A549 (cell line): ENCODE measurements at regions not wholly inside any gene's neighbourhood (a gene's known extent, or its start where the extent isn't known, plus 50 kb on each side); places are given as distances from the start of the nearest gene placed in this dataset.

Experiments used
- CEBPB ChIP-seq, 2 experiments: fragments of >200 bp in 1 of 2; sonication (Bioruptor Twin) in 1 of 2; formaldehyde crosslinking in 1 of 2; IDR thresholded peaks; 2 replicates each; pipeline ENCODE4 v1.6.1; 2012 to 2016
- CHD2 ChIP-seq: fragments of 150-350 bp; IDR thresholded peaks from 2 replicates; pipeline ENCODE4 v1.6.1; 2014; ENCODE audit warnings: low read length; ENCODE audit not compliant: partially characterized antibody
- CTCF ChIP-seq: fragments of >200 bp; sonication (Bioruptor Twin); formaldehyde crosslinking; IDR thresholded peaks from 3 replicates; pipeline ENCODE4 v1.5.1; 2016
- KDM1A ChIP-seq: fragments of 200-600 bp; sonication (generic); IDR thresholded peaks from 2 replicates; pipeline ENCODE4 v1.6.1; 2016; ENCODE audit warnings: low read depth, mild to moderate bottlenecking
- MAX ChIP-seq: IDR thresholded peaks from 2 replicates; pipeline ENCODE4 v1.6.1; 2012
- POLR2A ChIP-seq: IDR thresholded peaks from 2 replicates; pipeline ENCODE4 v1.6.1; 2012; ENCODE audit warnings: mild to moderate bottlenecking, low read length
- RAD21 ChIP-seq, 2 experiments: fragments of >200 bp in 1 of 2; sonication (Bioruptor Twin) in 1 of 2; formaldehyde crosslinking in 1 of 2; IDR thresholded peaks in 1 of 2; conservative IDR thresholded peaks in 1 of 2; 2 replicates in 1 of 2; 3 replicates in 1 of 2; pipeline ENCODE4 v1.6.1; 2012 to 2018; ENCODE audit warnings: inconsistent platforms in 1 of 2
- REST ChIP-seq: fragments of 200-600 bp; sonication (generic); IDR thresholded peaks from 2 replicates; pipeline ENCODE4 v1.6.1; 2016; ENCODE audit warnings: antibody characterized with exemption, mild to moderate bottlenecking, moderate library complexity
- SMC3 ChIP-seq: fragments of >200 bp; sonication (Bioruptor Twin); formaldehyde crosslinking; IDR thresholded peaks from 3 replicates; pipeline ENCODE4 v1.6.1; 2018; ENCODE audit warnings: inconsistent platforms
- ZC3H11A ChIP-seq: fragments of 450-650 bp; IDR thresholded peaks from 2 replicates; pipeline ENCODE4 v1.6.1; 2014; ENCODE audit warnings: antibody characterized with exemption, mild to moderate bottlenecking

GRCh38 chr17:37844977-37845293 lies 79.3 kb upstream of the TBC1D3K start:
- TF ChIP-seq MAX (no peak), POLR2A (no peak), CEBPB (IDR thresholded peaks at IDR 0.05) (no peak), CTCF (no peak), RAD21 (conservative IDR thresholded peaks at IDR 0.05 in 1 of 2, IDR thresholded peaks at IDR 0.05 in 1 of 2) (no peak), SMC3 (no peak), CHD2 (no peak), ZC3H11A (no peak), KDM1A (no peak), REST (no peak)
